Glutamatergic neuron (in vitro differentiated cells): ENCODE measurements at regions not wholly inside any gene's neighbourhood (a gene's known extent, or its start where the extent isn't known, plus 50 kb on each side); places are given as distances from the start of the nearest gene placed in this dataset.

ENCODE experiments used
- DNase-seq: peaks from one replicate; pipeline ENCODE4 v3.0.0; 2022
- H3K27ac Mint-ChIP-seq: one replicate; pipeline ENCODE4 v1.8.0; 2020; ENCODE audit warnings: mild to moderate bottlenecking, mixed read lengths, inconsistent platforms; ENCODE audit not compliant: unreplicated experiment
- H3K27me3 Mint-ChIP-seq: one replicate; pipeline ENCODE4 v1.8.0; 2020; ENCODE audit warnings: mild to moderate bottlenecking, moderate library complexity, mixed read lengths, inconsistent platforms; ENCODE audit not compliant: unreplicated experiment
- H3K36me3 Mint-ChIP-seq: one replicate; pipeline ENCODE4 v1.8.0; 2020; ENCODE audit warnings: mild to moderate bottlenecking, mixed read lengths, inconsistent platforms; ENCODE audit not compliant: unreplicated experiment
- H3K4me1 Mint-ChIP-seq: one replicate; pipeline ENCODE4 v1.8.0; 2020; ENCODE audit warnings: mild to moderate bottlenecking, low read depth, mixed read lengths, inconsistent platforms; ENCODE audit not compliant: unreplicated experiment
- H3K4me3 Mint-ChIP-seq: one replicate; pipeline ENCODE4 v1.8.0; 2020; ENCODE audit warnings: mild to moderate bottlenecking, mixed read lengths, inconsistent platforms; ENCODE audit not compliant: unreplicated experiment
- H3K9me3 Mint-ChIP-seq: one replicate; pipeline ENCODE4 v1.8.0; 2020; ENCODE audit warnings: mild to moderate bottlenecking, moderate library complexity, mixed read lengths, inconsistent platforms; ENCODE audit not compliant: unreplicated experiment
- TF ChIP-seq, protein P1 (sequence below): fragments of 200-600 bp; sonication (generic); IDR thresholded peaks from one replicate; pipeline ENCODE4 v1.5.0; 2021; ENCODE audit not compliant: partially characterized antibody, unreplicated experiment

DNA sequence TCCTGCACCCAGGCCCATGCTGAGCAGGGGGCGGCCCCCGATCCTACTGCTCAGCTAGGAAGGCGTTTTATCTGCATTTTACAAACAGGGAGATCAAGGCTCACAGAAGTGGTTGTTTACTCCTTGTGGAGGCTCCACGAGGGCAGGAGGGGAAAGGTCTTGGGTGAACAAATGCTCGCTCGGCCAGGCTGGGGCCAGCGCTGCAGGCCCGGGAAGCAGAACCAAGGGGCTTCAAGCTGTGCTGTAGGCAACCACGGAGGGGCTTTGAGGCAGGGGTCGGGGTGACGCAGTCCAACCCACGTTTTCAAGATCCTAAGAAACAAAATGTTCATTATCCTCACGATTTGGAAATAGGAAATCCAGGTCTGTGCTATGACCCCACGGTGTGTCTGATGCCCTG, 125.8 kb downstream of the HMX1 start:
- no peak for DNase-seq
- Mint-ChIP-seq H3K4me1 (peaks cover 4% of the 10 kb centered on the region), H3K4me3 (no peak overlapping the region), H3K27me3 (peaks cover 3% of the 10 kb centered on the region), H3K27ac (no peak overlapping the region), H3K36me3 (peaks cover 5% of the 10 kb centered on the region), H3K9me3 (peaks cover 15% of the 10 kb centered on the region)
- TF ChIP-seq, protein P1, sequence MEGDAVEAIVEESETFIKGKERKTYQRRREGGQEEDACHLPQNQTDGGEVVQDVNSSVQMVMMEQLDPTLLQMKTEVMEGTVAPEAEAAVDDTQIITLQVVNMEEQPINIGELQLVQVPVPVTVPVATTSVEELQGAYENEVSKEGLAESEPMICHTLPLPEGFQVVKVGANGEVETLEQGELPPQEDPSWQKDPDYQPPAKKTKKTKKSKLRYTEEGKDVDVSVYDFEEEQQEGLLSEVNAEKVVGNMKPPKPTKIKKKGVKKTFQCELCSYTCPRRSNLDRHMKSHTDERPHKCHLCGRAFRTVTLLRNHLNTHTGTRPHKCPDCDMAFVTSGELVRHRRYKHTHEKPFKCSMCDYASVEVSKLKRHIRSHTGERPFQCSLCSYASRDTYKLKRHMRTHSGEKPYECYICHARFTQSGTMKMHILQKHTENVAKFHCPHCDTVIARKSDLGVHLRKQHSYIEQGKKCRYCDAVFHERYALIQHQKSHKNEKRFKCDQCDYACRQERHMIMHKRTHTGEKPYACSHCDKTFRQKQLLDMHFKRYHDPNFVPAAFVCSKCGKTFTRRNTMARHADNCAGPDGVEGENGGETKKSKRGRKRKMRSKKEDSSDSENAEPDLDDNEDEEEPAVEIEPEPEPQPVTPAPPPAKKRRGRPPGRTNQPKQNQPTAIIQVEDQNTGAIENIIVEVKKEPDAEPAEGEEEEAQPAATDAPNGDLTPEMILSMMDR, result no peak

DNA sequence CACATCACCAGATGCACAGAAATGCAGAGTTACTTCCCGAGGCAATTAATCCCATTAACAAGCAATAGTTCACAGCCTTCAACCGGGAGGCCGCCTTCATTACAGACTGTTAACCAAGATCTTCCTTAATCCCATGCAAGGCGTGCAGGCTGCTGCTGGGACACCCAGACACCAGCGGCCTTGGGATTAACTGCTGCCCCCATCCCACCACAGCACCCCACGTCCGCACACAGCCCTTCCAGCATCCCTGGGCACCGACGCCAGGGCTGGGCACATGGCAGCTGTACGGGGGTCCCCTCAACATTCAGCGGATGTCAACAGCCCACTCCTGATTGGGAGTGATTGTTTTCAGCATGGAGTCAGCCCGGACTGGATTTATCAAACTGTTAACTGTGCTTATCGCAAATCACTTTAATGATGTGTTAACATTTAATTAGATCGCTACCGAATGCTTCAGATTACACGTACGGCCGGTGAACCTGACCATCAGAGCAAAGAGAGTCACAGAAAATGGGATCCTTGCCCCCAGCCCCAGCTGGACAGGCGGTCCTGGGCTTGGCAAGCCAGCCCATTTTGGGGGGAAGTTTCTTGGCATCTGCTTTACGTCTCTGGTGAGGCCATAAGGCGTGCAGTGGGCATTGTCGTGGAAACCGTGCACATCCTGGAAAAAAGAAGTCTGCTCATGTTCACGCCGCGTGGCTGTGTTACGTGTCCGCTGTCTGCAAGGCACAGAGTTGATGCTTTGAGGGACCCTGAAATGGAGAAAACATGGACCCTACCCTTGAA, 126.4 kb downstream of the HMX1 start:
- TF ChIP-seq, protein P1, result no peak
- DNase-seq, result no peak
- H3K36me3 Mint-ChIP-seq, result peaks cover 5% of the 10 kb centered on the region
- no peak overlapping the region for H3K27ac Mint-ChIP-seq
- peaks cover 4% of the 10 kb centered on the region for H3K4me1 Mint-ChIP-seq
- H3K27me3 Mint-ChIP-seq, result peaks cover 3% of the 10 kb centered on the region
- H3K4me3 Mint-ChIP-seq, result no peak overlapping the region
- peaks cover 15% of the 10 kb centered on the region for H3K9me3 Mint-ChIP-seq

DNA sequence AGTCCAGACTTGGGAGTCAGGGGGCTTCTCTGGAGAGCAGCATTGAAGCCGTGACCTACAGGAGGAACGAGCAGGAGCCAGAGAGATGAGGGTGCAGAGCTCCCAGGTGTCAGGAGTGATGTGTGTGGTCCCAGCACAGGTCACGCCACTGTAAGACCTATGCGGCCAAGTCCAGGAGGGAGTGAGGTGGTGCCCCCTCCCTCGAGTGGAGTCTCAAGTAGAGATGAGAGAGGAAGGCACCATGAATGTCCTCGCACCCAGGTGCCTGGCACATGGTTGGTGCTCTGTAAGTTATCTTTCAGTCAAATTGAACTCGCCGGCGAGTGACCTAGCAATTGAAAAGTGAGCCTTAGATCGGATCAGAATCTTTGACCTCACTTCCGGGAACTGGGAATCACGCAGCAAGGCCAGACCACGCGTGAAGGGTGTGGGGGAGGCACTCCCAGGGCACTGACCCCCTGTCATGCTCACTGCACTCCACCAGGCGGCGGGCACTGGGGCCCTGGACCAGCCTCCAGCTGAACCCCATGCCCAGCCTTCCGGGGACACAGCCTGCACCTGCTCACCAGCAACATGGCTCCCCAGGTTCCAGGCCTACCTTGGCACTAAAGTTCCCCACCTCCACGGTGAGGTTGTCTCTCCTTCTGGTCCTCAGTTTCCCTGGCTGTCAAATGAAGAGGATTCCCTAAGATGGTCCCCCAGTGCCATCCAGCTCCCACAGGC, 127.4 kb downstream of the HMX1 start:
- Mint-ChIP-seq H3K4me3 (no peak overlapping the region), H3K36me3 (peaks cover 2% of the 10 kb centered on the region), H3K4me1 (peaks cover 4% of the 10 kb centered on the region), H3K9me3 (peaks cover 15% of the 10 kb centered on the region), H3K27me3 (peaks cover 3% of the 10 kb centered on the region), H3K27ac (no peak overlapping the region)
- TF ChIP-seq, protein P1, result peak; percentile 13
- no peak for DNase-seq

DNA sequence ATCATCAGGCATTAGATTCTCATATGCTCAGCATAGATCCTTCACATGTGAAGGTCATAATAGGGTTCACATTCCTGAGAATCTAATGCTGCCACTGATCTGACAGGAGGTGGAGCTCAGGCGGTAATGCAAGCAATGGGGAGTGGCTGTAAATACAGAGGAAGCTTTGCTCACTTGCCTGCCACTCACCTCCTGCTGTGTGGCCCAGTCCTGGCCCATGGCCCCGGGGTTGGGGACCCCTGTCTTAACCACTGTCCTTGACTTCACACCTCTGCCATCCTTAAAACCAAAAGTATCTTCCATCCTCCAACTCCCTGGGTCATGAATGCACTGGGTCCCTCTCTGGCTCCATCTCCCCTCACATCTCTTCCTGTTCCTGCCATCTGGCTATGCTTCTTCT, 129.1 kb downstream of the HMX1 start:
- H3K4me1 Mint-ChIP-seq, result peaks cover 7% of the 10 kb centered on the region
- TF ChIP-seq, protein P1, result no peak

More for the DNA sequence above, 129.1 kb downstream of the HMX1 start:
- H3K9me3 Mint-ChIP-seq, result peaks cover 15% of the 10 kb centered on the region
- no peak overlapping the region for H3K4me3 Mint-ChIP-seq
- no peaks in the 10 kb centered on the region for H3K36me3 Mint-ChIP-seq
- H3K27me3 Mint-ChIP-seq, result peaks cover 3% of the 10 kb centered on the region
- no peak for DNase-seq
- no peak overlapping the region for H3K27ac Mint-ChIP-seq
